ENCODE measurements at regions not wholly inside any gene's neighbourhood (a gene's known extent, or its start where the extent isn't known, plus 50 kb on each side); places are given as distances from the start of the nearest gene placed in this dataset.

DNA sequence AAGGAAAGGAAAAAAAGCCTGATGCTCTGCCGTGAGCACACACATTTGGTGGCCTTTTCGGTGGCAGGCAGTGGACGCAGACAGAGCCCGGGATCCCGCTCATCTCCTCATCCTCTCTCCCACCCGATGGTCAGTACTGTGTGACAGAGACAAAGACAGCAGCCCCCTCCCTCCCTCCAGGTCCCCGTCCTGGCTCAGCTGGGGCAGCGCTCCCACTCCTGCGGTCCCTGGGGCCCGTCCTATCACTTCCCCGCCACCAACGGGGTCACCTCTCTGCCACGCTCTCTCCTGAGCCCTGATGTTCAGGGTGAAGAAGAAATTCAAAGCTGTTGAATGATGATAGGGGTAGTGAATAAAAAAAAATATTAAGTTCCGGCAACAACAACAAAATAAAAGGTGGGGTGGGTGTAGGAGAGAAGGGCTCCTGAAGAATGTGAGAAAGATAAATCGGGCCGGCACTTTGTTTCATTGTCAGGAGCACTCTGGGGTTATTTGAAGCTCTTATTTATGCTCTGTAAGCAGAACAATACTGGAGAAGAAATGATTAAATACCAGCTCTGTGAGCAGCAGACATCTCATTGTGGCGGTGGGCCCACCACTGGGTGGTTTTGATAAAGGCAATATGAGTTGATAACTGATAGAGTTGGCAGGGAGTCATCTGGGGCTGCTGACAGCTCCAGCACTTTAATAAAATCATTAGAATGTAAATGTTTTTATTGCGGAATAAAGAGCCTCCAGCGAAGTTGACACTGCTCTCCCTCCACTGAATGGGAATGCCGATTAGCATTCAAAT lies 417.7 kb downstream of the IRX1 start:
- ChIA-PET CTCF (no interaction called here), POLR2A (no interaction called here)
- intact Hi-C loops (cut with micrococcal nuclease) (no loop called here), dilution Hi-C loops (cut with MboI; ENCODE audit: extremely low pct_ligation_motif_present, low sequenced_read_pairs) (no loop called here)
- H3K79me2 ChIP-seq (ENCODE audit: control insufficient read depth, insufficient read depth, low read length) = no peaks in the 10 kb centered on the region
- no peaks in the 10 kb centered on the region for H3K9me3 ChIP-seq (replicated peaks; ENCODE audit: control insufficient read depth, insufficient read depth, low read length)
- DNase-seq (ENCODE audit: low read depth, low spot score) (no peak), FAIRE-seq (no peak)
- H3K9me1 ChIP-seq (replicated peaks; ENCODE audit: control insufficient read depth, extremely low read depth, insufficient read depth, low read length) = no peaks in the 10 kb centered on the region
- H3K9ac ChIP-seq (replicated peaks; ENCODE audit: extremely low read depth, insufficient read depth, low read length) = no peak overlapping the region
- no peak overlapping the region for H3K4me2 ChIP-seq (ENCODE audit: insufficient read depth, low read length)
- no peak overlapping the region for H3K4me3 ChIP-seq (replicated peaks in 1 of 3; ENCODE audit: insufficient read depth in 1 of 3, low read depth in 1 of 3, low read length in 3 of 3)
- H3K27ac ChIP-seq (ENCODE audit: insufficient read depth, low read depth, low read length) = no peak overlapping the region
- H2AFZ ChIP-seq (ENCODE audit: low read depth, low read length) = no peak overlapping the region
- H3K36me3 ChIP-seq (ENCODE audit: control insufficient read depth in 2 of 2, extremely low read depth in 1 of 2, insufficient read depth in 2 of 2, low read length in 2 of 2) = no peaks in the 10 kb centered on the region
- no peaks in the 10 kb centered on the region for H3K27me3 ChIP-seq (ENCODE audit: control insufficient read depth in 2 of 2, insufficient read depth in 2 of 2, low read length in 2 of 2)
- no TSS peak for BruUV-seq (replicated peaks)
- H4K20me1 ChIP-seq (replicated peaks; ENCODE audit: control insufficient read depth, extremely low read depth, insufficient read depth, low read length) = no peaks in the 10 kb centered on the region
- no peaks in the 10 kb centered on the region for H3K4me1 ChIP-seq (ENCODE audit: control insufficient read depth, extremely low read depth, insufficient read depth, low read length)
- TF ChIP-seq FOS (IDR thresholded peaks at IDR 0.05; ENCODE audit: borderline replicate concordance, insufficient read depth, low read length) (no peak), GATA2 (IDR thresholded peaks at IDR 0.05; ENCODE audit: insufficient read depth, insufficient read length, low read depth, low read length) (no peak), CTCF (IDR thresholded peaks at IDR 0.05; ENCODE audit: extremely low read depth in 1 of 2, insufficient read depth in 1 of 2, low read depth in 1 of 2, low read length in 2 of 2) (no peak), JUN (IDR thresholded peaks at IDR 0.05; ENCODE audit: borderline replicate concordance, insufficient read depth, insufficient read length, low read depth) (no peak), MYC (IDR thresholded peaks at IDR 0.05; ENCODE audit: low read depth, low read length) (no peak), MAX (IDR thresholded peaks at IDR 0.05; ENCODE audit: insufficient read depth, insufficient read length) (no peak), POLR2A (IDR thresholded peaks at IDR 0.05; ENCODE audit: low read depth, low read length) (no peak), EZH2 (IDR thresholded peaks at IDR 0.05; ENCODE audit: borderline replicate concordance, low read depth, low read length, severe bottlenecking) (no peak), POLR2AphosphoS5 (IDR thresholded peaks at IDR 0.05; ENCODE audit: insufficient read depth, low read depth, low read length) (no peak)
